PC-3 (cell line): ENCODE measurements at regions not wholly inside any gene's neighbourhood (a gene's known extent, or its start where the extent isn't known, plus 50 kb on each side); places are given as distances from the start of the nearest gene placed in this dataset.
A peak's percentile ranks its signal among the peaks of the same experiment; 100 is the strongest.

Source experiments
- ATAC-seq: fragments of 200-7000 bp; cut with Tn5 transposase; 2 replicates; pipeline ENCODE4 v1.9.1; 2020; ENCODE audit warnings: mild to moderate bottlenecking, moderate library complexity
- BruUV-seq: library from RNA; stranded (reverse); fragments of 400-500 nt; replicated peaks from 2 replicates; lab custom pipeline; 2021; lab: Mats Ljungman, UMichigan
- CTCF ChIA-PET: fragments of 300-600 bp; sonication (Branson Sonifier 250); formaldehyde crosslinking; loops from one replicate; lab custom pipeline; 2022; ENCODE audit warnings: antibody characterized with exemption; lab: Charles Lee
- POLR2A ChIA-PET: fragments of 300-600 bp; sonication (Branson Sonifier 250); formaldehyde crosslinking; loops from one replicate; lab custom pipeline; 2022; ENCODE audit warnings: antibody characterized with exemption; ENCODE audit not compliant: unreplicated experiment; lab: Charles Lee
- DNase-seq: peaks from one replicate; pipeline ENCODE4 v3.0.0-alpha.2; 2015
- H2AFZ ChIP-seq: fragments of 300-600 bp; sonication (generic); 2 replicates; pipeline ENCODE4 v1.6.0; 2016; ENCODE audit warnings: antibody characterized with exemption, low read length
- H3F3A ChIP-seq: fragments of 300-600 bp; sonication (generic); one replicate; pipeline ENCODE4 v1.6.0; 2017; ENCODE audit warnings: antibody characterized with exemption, low read length, control low read depth, mild to moderate bottlenecking; ENCODE audit not compliant: unreplicated experiment
- H3K27ac ChIP-seq: fragments of 300-600 bp; sonication (generic); 2 replicates; pipeline ENCODE4 v1.5.1; 2016; ENCODE audit warnings: mild to moderate bottlenecking, low read length
- H3K27me3 ChIP-seq: fragments of 300-600 bp; sonication (generic); 2 replicates; pipeline ENCODE4 v1.6.1; 2016; ENCODE audit warnings: low read length, mixed read lengths
- H3K36me3 ChIP-seq: fragments of 300-600 bp; sonication (generic); 2 replicates; pipeline ENCODE4 v1.6.1; 2016; ENCODE audit warnings: low read depth, mixed run types, low read length, mixed read lengths
- H3K4me1 ChIP-seq: fragments of 300-600 bp; sonication (generic); 2 replicates; pipeline ENCODE4 v1.5.1; 2016; ENCODE audit warnings: low read length; ENCODE audit not compliant: insufficient read depth
- H3K4me2 ChIP-seq: fragments of 300-600 bp; sonication (generic); 2 replicates; pipeline ENCODE4 v1.6.0; 2016; ENCODE audit warnings: low read length
- H3K4me3 ChIP-seq: fragments of 300-600 bp; sonication (generic); 2 replicates; pipeline ENCODE4 v1.5.1; 2016; ENCODE audit warnings: mild to moderate bottlenecking, low read length, mixed read lengths
- H3K79me2 ChIP-seq: fragments of 300-600 bp; sonication (generic); 2 replicates; pipeline ENCODE4 v1.6.1; 2017; ENCODE audit warnings: low read length, mixed read lengths
- H3K9ac ChIP-seq: fragments of 300-600 bp; sonication (generic); 2 replicates; pipeline ENCODE4 v1.6.0; 2016; ENCODE audit warnings: mild to moderate bottlenecking, low read length
- H3K9me2 ChIP-seq: fragments of 300-600 bp; sonication (generic); replicated peaks from 2 replicates; pipeline ENCODE4 v1.6.1; 2016; ENCODE audit warnings: mixed run types, low read length, mixed read lengths
- H3K9me3 ChIP-seq: fragments of 300-600 bp; sonication (generic); 2 replicates; pipeline ENCODE4 v1.6.1; 2016; ENCODE audit warnings: low read length, mixed read lengths
- H4K20me1 ChIP-seq: fragments of 300-600 bp; sonication (generic); 2 replicates; pipeline ENCODE4 v1.6.1; 2016; ENCODE audit warnings: low read length, mixed read lengths
- CTCF ChIP-seq: fragments of 300-600 bp; sonication (generic); conservative IDR thresholded peaks from 2 replicates; pipeline ENCODE4 v1.5.1; 2017; ENCODE audit warnings: antibody characterized with exemption, low read depth, mild to moderate bottlenecking, low read length
- EZH2 ChIP-seq: fragments of 300-600 bp; sonication (generic); IDR thresholded peaks from one replicate; pipeline ENCODE4 v1.6.1; 2017; ENCODE audit warnings: antibody characterized with exemption, mild to moderate bottlenecking, low read length; ENCODE audit not compliant: unreplicated experiment
- EZH2phosphoT487 ChIP-seq: fragments of 300-600 bp; sonication (generic); IDR thresholded peaks from 2 replicates; pipeline ENCODE4 v1.6.1; 2018; ENCODE audit warnings: mild to moderate bottlenecking, antibody characterized with exemption, low read length, borderline replicate concordance
- intact Hi-C: fragments of 100-400 bp; cut with micrococcal nuclease; formaldehyde crosslinking; loops from 2 replicates; pipeline ENCODE4 v1.9.0; 2023

DNA sequence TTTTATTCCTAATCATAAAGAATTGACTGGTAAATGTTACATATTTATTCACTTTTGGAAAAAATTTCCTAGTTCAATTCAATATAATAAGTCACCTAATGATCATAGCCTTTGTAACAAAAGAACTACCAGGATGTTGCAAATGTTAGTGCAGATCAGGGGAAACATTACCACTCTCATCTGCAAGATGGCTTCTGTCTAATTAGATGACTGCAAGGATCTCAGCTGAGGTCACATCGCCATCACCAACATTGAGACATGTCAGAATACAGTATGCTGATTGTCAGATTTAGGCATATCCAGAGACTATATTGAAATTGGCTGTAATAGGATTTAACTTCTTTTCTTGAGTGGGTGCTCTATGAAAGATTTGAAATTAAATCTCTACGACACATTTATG, 431.4 kb upstream of the AGTR1 start:
- Histone ChIP-seq H3K27me3 (no peaks in the 10 kb centered on the region), H3K4me1 (no peaks in the 10 kb centered on the region), H3K4me2 (no peak overlapping the region), H3K9me2 (no peaks in the 10 kb centered on the region), H4K20me1 (no peaks in the 10 kb centered on the region), H3K27ac (no peak overlapping the region), H3K79me2 (no peaks in the 10 kb centered on the region), H2AFZ (no peak overlapping the region), H3K36me3 (no peaks in the 10 kb centered on the region), H3K4me3 (no peak overlapping the region), H3K9me3 (no peaks in the 10 kb centered on the region), H3K9ac (no peak overlapping the region), H3F3A (no peaks in the 10 kb centered on the region)
- intact Hi-C loops = no loop called here
- ChIA-PET CTCF (no interaction called here), POLR2A (no interaction called here)
- no peak for ATAC-seq
- no TSS peak for BruUV-seq
- TF ChIP-seq EZH2phosphoT487 = no peak
- TF ChIP-seq CTCF = no peak
- TF ChIP-seq EZH2 = no peak
- no peak for DNase-seq

DNA sequence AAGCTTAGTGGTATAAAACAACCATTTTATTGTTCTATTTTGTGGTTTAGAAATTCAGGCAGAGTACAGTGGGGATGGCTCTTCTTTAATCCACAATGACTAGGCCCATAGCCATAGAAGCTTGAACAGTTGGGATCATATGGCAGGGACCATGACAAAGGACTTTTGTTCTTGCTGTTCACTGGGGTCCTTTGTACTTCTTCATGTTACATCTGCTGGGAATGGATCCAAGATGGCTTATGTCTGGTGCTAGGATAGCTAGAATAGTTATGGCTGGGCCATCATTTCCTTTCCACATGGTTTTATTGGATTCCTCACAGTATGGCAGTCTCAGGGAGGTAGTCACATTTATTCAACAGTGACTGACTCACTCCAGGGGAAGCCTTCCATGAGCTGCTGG, 427.9 kb upstream of the AGTR1 start:
- Histone ChIP-seq H2AFZ (no peak overlapping the region), H3K4me2 (no peak overlapping the region), H3K4me3 (no peak overlapping the region), H3K27ac (no peak overlapping the region), H3K9me3 (no peaks in the 10 kb centered on the region), H3K27me3 (no peaks in the 10 kb centered on the region), H4K20me1 (no peaks in the 10 kb centered on the region), H3F3A (no peaks in the 10 kb centered on the region), H3K4me1 (no peaks in the 10 kb centered on the region), H3K36me3 (no peaks in the 10 kb centered on the region), H3K9me2 (no peaks in the 10 kb centered on the region), H3K9ac (no peak overlapping the region), H3K79me2 (no peaks in the 10 kb centered on the region)
- TF ChIP-seq CTCF (no peak), EZH2 (no peak), EZH2phosphoT487 (no peak)
- DNase-seq (peak; percentile 2), ATAC-seq (peak; percentile 42; the same call in 1 of the 2 replicates)
- BruUV-seq = no TSS peak
- ChIA-PET CTCF (no interaction called here), POLR2A (no interaction called here)
- intact Hi-C loops = no loop called here

DNA sequence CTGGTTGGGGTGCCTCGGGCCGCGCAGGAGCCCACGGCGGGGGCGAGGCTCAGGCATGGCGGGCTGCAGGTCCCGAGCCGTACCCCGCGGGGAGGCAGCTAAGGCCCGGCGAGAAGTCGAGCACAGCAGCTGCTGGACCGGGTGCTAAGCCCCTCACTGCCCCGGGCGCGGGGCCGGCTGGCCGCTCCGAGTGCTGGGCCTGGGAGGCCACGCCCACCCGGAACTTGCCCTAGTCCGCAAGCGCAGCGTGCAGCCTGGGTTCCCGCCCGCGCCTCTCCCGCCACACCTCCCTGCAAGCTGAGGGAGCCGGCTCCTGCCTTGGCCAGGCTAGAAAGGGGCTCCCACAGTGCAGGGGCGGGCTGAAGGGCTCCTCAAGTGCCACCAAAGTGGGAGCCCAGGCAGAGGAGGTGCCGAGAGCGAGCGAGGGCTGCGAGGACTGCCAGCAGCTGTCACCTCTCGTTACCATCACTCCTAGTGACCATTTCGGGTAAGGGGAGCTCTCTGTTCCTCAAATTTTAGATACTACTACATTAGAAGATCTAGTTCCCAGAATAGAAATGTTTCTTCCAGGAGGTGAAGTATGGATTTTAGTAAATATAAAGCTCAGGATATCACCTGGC, 417.0 kb upstream of the AGTR1 start:
- Histone ChIP-seq H3K4me1 (no peaks in the 10 kb centered on the region), H2AFZ (no peak overlapping the region), H3K27ac (no peak overlapping the region), H3K79me2 (no peaks in the 10 kb centered on the region), H3K9me2 (no peaks in the 10 kb centered on the region), H3F3A (no peaks in the 10 kb centered on the region), H3K4me2 (no peak overlapping the region), H3K4me3 (no peak overlapping the region), H3K36me3 (no peaks in the 10 kb centered on the region), H3K9ac (no peak overlapping the region), H3K9me3 (no peaks in the 10 kb centered on the region), H3K27me3 (no peaks in the 10 kb centered on the region), H4K20me1 (no peaks in the 10 kb centered on the region)
- POLR2A ChIA-PET = no interaction called here
- ATAC-seq (no peak), DNase-seq (no peak)
- CTCF ChIA-PET = no interaction called here
- intact Hi-C loops = no loop called here
- TF ChIP-seq EZH2 (no peak), CTCF (no peak), EZH2phosphoT487 (no peak)
- BruUV-seq = no TSS peak
